WERI-Rb-1 (cell line): ENCODE measurements at regions not wholly inside any gene's neighbourhood (a gene's known extent, or its start where the extent isn't known, plus 50 kb on each side); places are given as distances from the start of the nearest gene placed in this dataset.

ENCODE experiments used
- DNase-seq: peaks from one replicate; pipeline ENCODE4 v3.0.0-alpha.2; 2020
- H3K27ac ChIP-seq: fragments of 250-450 bp; sonication (Bioruptor Pico); 2 replicates; pipeline ENCODE4 v1.5.1; 2020; ENCODE audit warnings: mild to moderate bottlenecking, moderate library complexity
- H3K27me3 ChIP-seq: fragments of 250-450 bp; sonication (Bioruptor Pico); 2 replicates; pipeline ENCODE4 v1.5.1; 2021; ENCODE audit warnings: mild to moderate bottlenecking, low read depth, moderate library complexity; ENCODE audit not compliant: insufficient read depth, severe bottlenecking
- H3K36me3 ChIP-seq: fragments of 250-450 bp; sonication (Bioruptor Pico); 2 replicates; pipeline ENCODE4 v1.5.1; 2020; ENCODE audit warnings: mild to moderate bottlenecking, moderate library complexity
- H3K4me3 ChIP-seq: 2 replicates; pipeline ENCODE4 v1.5.1; 2011; ENCODE audit warnings: low read depth, mild to moderate bottlenecking, control low read depth, low read length
- H3K9me3 ChIP-seq: fragments of 250-450 bp; sonication (Bioruptor Pico); 2 replicates; pipeline ENCODE4 v1.5.1; 2021; ENCODE audit warnings: mild to moderate bottlenecking, moderate library complexity; ENCODE audit not compliant: severe bottlenecking
- CTCF ChIP-seq: IDR thresholded peaks from 2 replicates; pipeline ENCODE4 v1.5.1; 2011; ENCODE audit warnings: low read depth, mild to moderate bottlenecking, control low read depth, inconsistent platforms, low read length

GRCh38 chr2:201978333-201978732 lies 55.3 kb upstream of the FZD7 start:
- Histone ChIP-seq H3K27me3 (no peaks in the 10 kb centered on the region), H3K36me3 (no peaks in the 10 kb centered on the region), H3K9me3 (no peaks in the 10 kb centered on the region), H3K4me3 (no peak overlapping the region), H3K27ac (no peak overlapping the region)
- no peak for DNase-seq
- no peak for TF ChIP-seq CTCF

- Histone ChIP-seq H3K27me3 (no peaks in the 10 kb centered on the region), H3K27ac (no peak overlapping the region), H3K4me3 (no peak overlapping the region), H3K36me3 (no peaks in the 10 kb centered on the region), H3K9me3 (no peaks in the 10 kb centered on the region)
- TF ChIP-seq CTCF: no peak
- DNase-seq: no peak
Measured at GRCh38 chr2:201978986-201979385, 54.7 kb upstream of the FZD7 start.

GRCh38 chr2:201980389-201980821 lies 53.2 kb upstream of the FZD7 start:
- Histone ChIP-seq H3K27ac (no peak overlapping the region), H3K9me3 (no peaks in the 10 kb centered on the region)
- no peak for DNase-seq

GRCh38 chr2:201980946-201981345 lies 52.7 kb upstream of the FZD7 start:
- Histone ChIP-seq H3K36me3 (no peaks in the 10 kb centered on the region), H3K27me3 (no peaks in the 10 kb centered on the region), H3K4me3 (no peak overlapping the region), H3K9me3 (no peaks in the 10 kb centered on the region), H3K27ac (no peak overlapping the region)
- TF ChIP-seq CTCF: no peak
- no peak for DNase-seq

More at GRCh38 chr2:201980389-201980821, 53.2 kb upstream of the FZD7 start:
- H3K4me3 ChIP-seq: no peak overlapping the region
- TF ChIP-seq CTCF: no peak
- no peaks in the 10 kb centered on the region for H3K27me3 ChIP-seq
- H3K36me3 ChIP-seq: no peaks in the 10 kb centered on the region

- H3K36me3 ChIP-seq: no peaks in the 10 kb centered on the region
- no peak for TF ChIP-seq CTCF
- H3K9me3 ChIP-seq: no peaks in the 10 kb centered on the region
- no peaks in the 10 kb centered on the region for H3K27me3 ChIP-seq
- no peak for DNase-seq
- H3K27ac ChIP-seq: no peak overlapping the region
- no peak overlapping the region for H3K4me3 ChIP-seq
Measured at GRCh38 chr2:201983174-201983573, 50.5 kb upstream of the FZD7 start.

- Histone ChIP-seq H3K4me3 (no peak overlapping the region), H3K9me3 (no peaks in the 10 kb centered on the region), H3K27ac (no peak overlapping the region), H3K27me3 (no peaks in the 10 kb centered on the region), H3K36me3 (no peaks in the 10 kb centered on the region)
- no peak for DNase-seq
- TF ChIP-seq CTCF: no peak
Measured at GRCh38 chr2:201983800-201984199, 49.9 kb upstream of the FZD7 start.
